HG02623 (cell line): ENCODE measurements at regions not wholly inside any gene's neighbourhood (a gene's known extent, or its start where the extent isn't known, plus 50 kb on each side); places are given as distances from the start of the nearest gene placed in this dataset.

ENCODE experiments used
- ATAC-seq: cut with Tn5 transposase; IDR thresholded peaks from one replicate; pipeline ENCODE4 v1.9.1; 2021; ENCODE audit warnings: moderate library complexity; ENCODE audit not compliant: unreplicated experiment

- no peak for ATAC-seq
These were observed 82.0 kb upstream of the EEA1 start for GRCh38 chr12:93011100-93011499.

- no peak for ATAC-seq
These were observed 87.0 kb upstream of the EEA1 start for GRCh38 chr12:93015871-93016751.

- no peak for ATAC-seq
These were observed 87.8 kb upstream of the EEA1 start for GRCh38 chr12:93016752-93017350.

- ATAC-seq: no peak
These were observed 89.5 kb upstream of the EEA1 start for GRCh38 chr12:93018610-93019009.

GRCh38 chr12:93019212-93019927 is 90.3 kb upstream of the EEA1 start:
- no peak for ATAC-seq

- ATAC-seq: no peak
These were observed 91.0 kb upstream of the EEA1 start for GRCh38 chr12:93019975-93020630.

- no peak for ATAC-seq
These were observed 91.8 kb upstream of the EEA1 start for GRCh38 chr12:93020631-93021597.

- no peak for ATAC-seq
These were observed 93.7 kb upstream of the EEA1 start for GRCh38 chr12:93022603-93023340.

- ATAC-seq: no peak
These were observed 96.3 kb upstream of the EEA1 start for GRCh38 chr12:93025145-93026103.

- no peak for ATAC-seq
These were observed 97.9 kb upstream of the EEA1 start for GRCh38 chr12:93027041-93027440.

GRCh38 chr12:93029091-93029490 is 100.0 kb upstream of the EEA1 start:
- no peak for ATAC-seq

GRCh38 chr12:93031028-93031427 is 101.9 kb upstream of the EEA1 start:
- no peak for ATAC-seq

- ATAC-seq: no peak
These were observed 103.7 kb upstream of the EEA1 start for GRCh38 chr12:93032758-93033157.

- ATAC-seq: no peak
These were observed 104.9 kb upstream of the EEA1 start for GRCh38 chr12:93033948-93034347.

GRCh38 chr12:93039062-93039461 is 110.0 kb upstream of the EEA1 start:
- ATAC-seq: no peak

GRCh38 chr12:93039930-93040329 is 110.8 kb upstream of the EEA1 start:
- ATAC-seq: no peak

GRCh38 chr12:93040367-93040766 is 111.3 kb upstream of the EEA1 start:
- ATAC-seq: no peak

- ATAC-seq: no peak
These were observed 112.3 kb upstream of the EEA1 start for GRCh38 chr12:93041416-93041815.
